WTC11 (cell line): ENCODE measurements at regions not wholly inside any gene's neighbourhood (a gene's known extent, or its start where the extent isn't known, plus 50 kb on each side); places are given as distances from the start of the nearest gene placed in this dataset.

Experiments used
- ATAC-seq: fragments of 200-7000 bp; cut with Tn5 transposase; 2 replicates; pipeline ENCODE4 v1.10.0; 2021; ENCODE audit warnings: mild to moderate bottlenecking, moderate library complexity
- CTCF ChIA-PET: fragments of 300-600 bp; sonication (Branson Sonifier 250); formaldehyde crosslinking; loops from one replicate; lab custom pipeline; 2021; ENCODE audit warnings: antibody characterized with exemption; lab: Charles Lee
- POLR2A ChIA-PET: fragments of 350-600 bp; sonication (Branson Sonifier 250); formaldehyde crosslinking; loops from one replicate; lab custom pipeline; 2021; ENCODE audit warnings: antibody characterized with exemption; lab: Charles Lee
- DNase-seq: peaks from one replicate; pipeline ENCODE4 v3.0.0; 2021; ENCODE audit warnings: low spot score
- H3K27ac Mint-ChIP-seq: 2 replicates; pipeline ENCODE4 v1.8.0; 2021; ENCODE audit warnings: mixed read lengths
- H3K27me3 Mint-ChIP-seq: 2 replicates; pipeline ENCODE4 v1.8.0; 2021; ENCODE audit warnings: low read depth, mild to moderate bottlenecking, moderate library complexity, mixed read lengths
- H3K36me3 Mint-ChIP-seq: 2 replicates; pipeline ENCODE4 v1.8.0; 2021; ENCODE audit warnings: mixed read lengths
- H3K4me1 Mint-ChIP-seq: 2 replicates; pipeline ENCODE4 v1.8.0; 2022; ENCODE audit warnings: mixed read lengths
- H3K4me3 Mint-ChIP-seq: 2 replicates; pipeline ENCODE4 v1.8.0; 2021; ENCODE audit warnings: mild to moderate bottlenecking, moderate library complexity, mixed read lengths
- H3K9me3 Mint-ChIP-seq: 2 replicates; pipeline ENCODE4 v1.8.0; 2021; ENCODE audit warnings: mixed read lengths
- ELF4 ChIP-seq: sonication (generic); formaldehyde crosslinking; IDR thresholded peaks from 2 replicates; pipeline ENCODE4 v1.8.1; 2022; ENCODE audit warnings: low read depth, mild to moderate bottlenecking, moderate library complexity, missing genetic modification reagents
- NFE2L1 ChIP-seq: sonication (generic); formaldehyde crosslinking; IDR thresholded peaks from 2 replicates; pipeline ENCODE4 v1.8.1; 2023; ENCODE audit warnings: missing genetic modification reagents
- SMAD3 ChIP-seq: sonication (generic); formaldehyde crosslinking; IDR thresholded peaks from 2 replicates; pipeline ENCODE4 v1.8.0; 2022; ENCODE audit warnings: missing genetic modification reagents, mild to moderate bottlenecking, borderline replicate concordance
- SOX15 ChIP-seq: fragments of 250-450 bp; sonication (Bioruptor Pico); IDR thresholded peaks from 2 replicates; pipeline ENCODE4 v1.9.0; 2021; ENCODE audit warnings: mild to moderate bottlenecking
- TCF7 ChIP-seq: sonication (generic); formaldehyde crosslinking; IDR thresholded peaks from 2 replicates; pipeline ENCODE4 v1.8.0; 2022; ENCODE audit warnings: mild to moderate bottlenecking, low read depth, missing genetic modification reagents, moderate library complexity
- TP53 ChIP-seq: sonication (generic); formaldehyde crosslinking; IDR thresholded peaks from 2 replicates; pipeline ENCODE4 v1.8.1; 2023; ENCODE audit warnings: mild to moderate bottlenecking, missing genetic modification reagents
- ZNF219 ChIP-seq: sonication (generic); formaldehyde crosslinking; IDR thresholded peaks from 2 replicates; pipeline ENCODE4 v1.8.0; 2023; ENCODE audit warnings: missing genetic modification reagents, mild to moderate bottlenecking, borderline replicate concordance
- ZNF512 ChIP-seq: sonication (generic); formaldehyde crosslinking; IDR thresholded peaks from 2 replicates; pipeline ENCODE4 v1.8.1; 2022; ENCODE audit warnings: missing genetic modification reagents, borderline replicate concordance
- ZNF532 ChIP-seq: fragments of 250-450 bp; sonication (Bioruptor Pico); IDR thresholded peaks from 2 replicates; pipeline ENCODE4 v1.9.0; 2021; ENCODE audit warnings: mild to moderate bottlenecking, borderline replicate concordance
- TF ChIP-seq, protein P1 (sequence below): fragments of 250-450 bp; sonication (Bioruptor Pico); IDR thresholded peaks from 2 replicates; pipeline ENCODE4 v2.1.2; 2022; ENCODE audit warnings: mild to moderate bottlenecking, moderate library complexity
- TF ChIP-seq, protein P2 (sequence below): sonication (generic); formaldehyde crosslinking; conservative IDR thresholded peaks from 2 replicates; pipeline ENCODE4 v1.8.1; 2022; ENCODE audit warnings: mild to moderate bottlenecking, missing genetic modification reagents
- TF ChIP-seq, protein P3 (sequence below): fragments of 250-450 bp; sonication (Bioruptor Pico); IDR thresholded peaks from 2 replicates; pipeline ENCODE4 v1.8.0; 2021; ENCODE audit warnings: mild to moderate bottlenecking
- TF ChIP-seq, protein P4 (sequence below): fragments of 250-450 bp; sonication (Bioruptor Pico); IDR thresholded peaks from 2 replicates; pipeline ENCODE4 v1.9.0; 2021; ENCODE audit warnings: mild to moderate bottlenecking
- TF ChIP-seq, protein P5 (sequence below): sonication (generic); formaldehyde crosslinking; IDR thresholded peaks from 2 replicates; pipeline ENCODE4 v1.8.0; 2022; ENCODE audit warnings: mild to moderate bottlenecking, missing genetic modification reagents
- TF ChIP-seq, protein P6 (sequence below): sonication (generic); formaldehyde crosslinking; IDR thresholded peaks from 2 replicates; pipeline ENCODE4 v1.8.1; 2023; ENCODE audit warnings: mild to moderate bottlenecking, missing genetic modification reagents, moderate library complexity

- TF ChIP-seq ZNF532 = no peak
- no peak for TF ChIP-seq ZNF219 (CRISPR knock-in tag)
- TF ChIP-seq, protein P1, sequence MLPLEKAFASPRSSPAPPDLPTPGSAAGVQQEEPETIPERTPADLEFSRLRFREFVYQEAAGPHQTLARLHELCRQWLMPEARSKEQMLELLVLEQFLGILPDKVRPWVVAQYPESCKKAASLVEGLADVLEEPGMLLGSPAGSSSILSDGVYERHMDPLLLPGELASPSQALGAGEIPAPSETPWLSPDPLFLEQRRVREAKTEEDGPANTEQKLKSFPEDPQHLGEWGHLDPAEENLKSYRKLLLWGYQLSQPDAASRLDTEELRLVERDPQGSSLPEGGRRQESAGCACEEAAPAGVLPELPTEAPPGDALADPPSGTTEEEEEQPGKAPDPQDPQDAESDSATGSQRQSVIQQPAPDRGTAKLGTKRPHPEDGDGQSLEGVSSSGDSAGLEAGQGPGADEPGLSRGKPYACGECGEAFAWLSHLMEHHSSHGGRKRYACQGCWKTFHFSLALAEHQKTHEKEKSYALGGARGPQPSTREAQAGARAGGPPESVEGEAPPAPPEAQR (CRISPR knock-in tag) = no peak
Observed at GRCh38 chr9:79809316-79809876, 237.6 kb downstream of the TLE4 start (continued).

DNA sequence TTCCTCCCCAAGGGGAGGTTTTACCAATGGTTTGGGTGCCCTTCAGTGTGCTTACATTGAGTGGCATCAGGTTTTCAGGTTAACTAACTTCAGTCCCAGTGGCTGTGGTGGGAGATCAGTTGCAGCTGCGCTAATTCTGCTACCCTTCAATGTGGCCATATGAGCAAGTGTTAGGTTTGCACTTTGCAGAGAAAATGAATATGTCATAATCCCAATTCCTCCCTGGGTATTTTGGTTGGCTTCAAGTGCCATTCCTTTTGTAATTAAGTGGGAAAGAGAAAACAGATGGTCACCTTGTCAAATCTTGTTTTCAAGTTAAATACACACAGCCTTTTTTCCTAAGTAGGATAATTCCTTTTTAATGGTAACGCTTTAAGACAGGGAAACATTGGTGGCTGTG lies 236.2 kb downstream of the TLE4 start:
- ChIA-PET POLR2A (no interaction called here), CTCF (no interaction called here)
- no peaks in the 10 kb centered on the region for H3K36me3 Mint-ChIP-seq
- no peak overlapping the region for H3K4me3 Mint-ChIP-seq
- no peaks in the 10 kb centered on the region for H3K27me3 Mint-ChIP-seq
- no peaks in the 10 kb centered on the region for H3K9me3 Mint-ChIP-seq
- H3K27ac Mint-ChIP-seq = no peak overlapping the region
- DNase-seq (no peak), ATAC-seq (no peak)
- TF ChIP-seq SOX15 (CRISPR knock-in tag) = no peak
- TF ChIP-seq NFE2L1 (CRISPR knock-in tag) = no peak
- TF ChIP-seq, protein P2, sequence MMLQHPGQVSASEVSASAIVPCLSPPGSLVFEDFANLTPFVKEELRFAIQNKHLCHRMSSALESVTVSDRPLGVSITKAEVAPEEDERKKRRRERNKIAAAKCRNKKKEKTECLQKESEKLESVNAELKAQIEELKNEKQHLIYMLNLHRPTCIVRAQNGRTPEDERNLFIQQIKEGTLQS (CRISPR knock-in tag) = no peak
- TF ChIP-seq ELF4 = no peak
- TF ChIP-seq SMAD3 (CRISPR knock-in tag) = no peak
- TF ChIP-seq, protein P3, sequence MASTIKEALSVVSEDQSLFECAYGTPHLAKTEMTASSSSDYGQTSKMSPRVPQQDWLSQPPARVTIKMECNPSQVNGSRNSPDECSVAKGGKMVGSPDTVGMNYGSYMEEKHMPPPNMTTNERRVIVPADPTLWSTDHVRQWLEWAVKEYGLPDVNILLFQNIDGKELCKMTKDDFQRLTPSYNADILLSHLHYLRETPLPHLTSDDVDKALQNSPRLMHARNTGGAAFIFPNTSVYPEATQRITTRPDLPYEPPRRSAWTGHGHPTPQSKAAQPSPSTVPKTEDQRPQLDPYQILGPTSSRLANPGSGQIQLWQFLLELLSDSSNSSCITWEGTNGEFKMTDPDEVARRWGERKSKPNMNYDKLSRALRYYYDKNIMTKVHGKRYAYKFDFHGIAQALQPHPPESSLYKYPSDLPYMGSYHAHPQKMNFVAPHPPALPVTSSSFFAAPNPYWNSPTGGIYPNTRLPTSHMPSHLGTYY (CRISPR knock-in tag) = no peak
- TF ChIP-seq, protein P4, sequence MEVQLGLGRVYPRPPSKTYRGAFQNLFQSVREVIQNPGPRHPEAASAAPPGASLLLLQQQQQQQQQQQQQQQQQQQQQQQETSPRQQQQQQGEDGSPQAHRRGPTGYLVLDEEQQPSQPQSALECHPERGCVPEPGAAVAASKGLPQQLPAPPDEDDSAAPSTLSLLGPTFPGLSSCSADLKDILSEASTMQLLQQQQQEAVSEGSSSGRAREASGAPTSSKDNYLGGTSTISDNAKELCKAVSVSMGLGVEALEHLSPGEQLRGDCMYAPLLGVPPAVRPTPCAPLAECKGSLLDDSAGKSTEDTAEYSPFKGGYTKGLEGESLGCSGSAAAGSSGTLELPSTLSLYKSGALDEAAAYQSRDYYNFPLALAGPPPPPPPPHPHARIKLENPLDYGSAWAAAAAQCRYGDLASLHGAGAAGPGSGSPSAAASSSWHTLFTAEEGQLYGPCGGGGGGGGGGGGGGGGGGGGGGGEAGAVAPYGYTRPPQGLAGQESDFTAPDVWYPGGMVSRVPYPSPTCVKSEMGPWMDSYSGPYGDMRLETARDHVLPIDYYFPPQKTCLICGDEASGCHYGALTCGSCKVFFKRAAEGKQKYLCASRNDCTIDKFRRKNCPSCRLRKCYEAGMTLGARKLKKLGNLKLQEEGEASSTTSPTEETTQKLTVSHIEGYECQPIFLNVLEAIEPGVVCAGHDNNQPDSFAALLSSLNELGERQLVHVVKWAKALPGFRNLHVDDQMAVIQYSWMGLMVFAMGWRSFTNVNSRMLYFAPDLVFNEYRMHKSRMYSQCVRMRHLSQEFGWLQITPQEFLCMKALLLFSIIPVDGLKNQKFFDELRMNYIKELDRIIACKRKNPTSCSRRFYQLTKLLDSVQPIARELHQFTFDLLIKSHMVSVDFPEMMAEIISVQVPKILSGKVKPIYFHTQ (CRISPR knock-in tag) = no peak
- TF ChIP-seq TP53 (CRISPR knock-in tag) = no peak
- no peak for TF ChIP-seq ZNF512 (CRISPR knock-in tag)
- TF ChIP-seq, protein P5, sequence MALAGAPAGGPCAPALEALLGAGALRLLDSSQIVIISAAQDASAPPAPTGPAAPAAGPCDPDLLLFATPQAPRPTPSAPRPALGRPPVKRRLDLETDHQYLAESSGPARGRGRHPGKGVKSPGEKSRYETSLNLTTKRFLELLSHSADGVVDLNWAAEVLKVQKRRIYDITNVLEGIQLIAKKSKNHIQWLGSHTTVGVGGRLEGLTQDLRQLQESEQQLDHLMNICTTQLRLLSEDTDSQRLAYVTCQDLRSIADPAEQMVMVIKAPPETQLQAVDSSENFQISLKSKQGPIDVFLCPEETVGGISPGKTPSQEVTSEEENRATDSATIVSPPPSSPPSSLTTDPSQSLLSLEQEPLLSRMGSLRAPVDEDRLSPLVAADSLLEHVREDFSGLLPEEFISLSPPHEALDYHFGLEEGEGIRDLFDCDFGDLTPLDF (CRISPR knock-in tag) = no peak
- TF ChIP-seq, protein P6, sequence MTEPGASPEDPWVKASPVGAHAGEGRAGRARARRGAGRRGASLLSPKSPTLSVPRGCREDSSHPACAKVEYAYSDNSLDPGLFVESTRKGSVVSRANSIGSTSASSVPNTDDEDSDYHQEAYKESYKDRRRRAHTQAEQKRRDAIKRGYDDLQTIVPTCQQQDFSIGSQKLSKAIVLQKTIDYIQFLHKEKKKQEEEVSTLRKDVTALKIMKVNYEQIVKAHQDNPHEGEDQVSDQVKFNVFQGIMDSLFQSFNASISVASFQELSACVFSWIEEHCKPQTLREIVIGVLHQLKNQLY (CRISPR knock-in tag) = no peak
- TF ChIP-seq TCF7 (CRISPR knock-in tag) = no peak
- H3K4me1 Mint-ChIP-seq = peaks cover 28% of the 10 kb centered on the region
